HEK293T (cell line): ENCODE measurements at regions not wholly inside any gene's neighbourhood (a gene's known extent, or its start where the extent isn't known, plus 50 kb on each side); places are given as distances from the start of the nearest gene placed in this dataset.

Experiments
- CTCF ChIA-PET: fragments of 350-600 bp; formaldehyde crosslinking; extraction: SDS; loops from one replicate; lab custom pipeline; 2021; ENCODE audit warnings: antibody characterized with exemption, inconsistent platforms; lab: Yijun Ruan, JAX
- POLR2A ChIA-PET: fragments of 350-600 bp; formaldehyde crosslinking; extraction: SDS; loops from one replicate; lab custom pipeline; 2020; ENCODE audit warnings: antibody characterized with exemption, inconsistent platforms; lab: Yijun Ruan, JAX
- DNase-seq: peaks from one replicate; pipeline ENCODE4 v3.0.0; 2012; ENCODE audit warnings: mixed read lengths; ENCODE audit errors: extremely low spot score
- ARNT ChIP-seq: fragments of 450-650 bp; IDR thresholded peaks from 2 replicates; pipeline ENCODE4 v1.6.1; 2017; ENCODE audit warnings: mild to moderate bottlenecking
- ELF4 ChIP-seq: fragments of 450-650 bp; IDR thresholded peaks from 2 replicates; pipeline ENCODE4 v1.6.1; 2017; ENCODE audit warnings: antibody characterized with exemption
- FOXA1 ChIP-seq: fragments of 450-650 bp; IDR thresholded peaks from 2 replicates; pipeline ENCODE4 v1.6.1; 2016; ENCODE audit warnings: mild to moderate bottlenecking
- FOXK2 ChIP-seq: fragments of 450-650 bp; IDR thresholded peaks from 2 replicates; pipeline ENCODE4 v1.6.1; 2016; ENCODE audit warnings: mild to moderate bottlenecking
- FOXM1 ChIP-seq: fragments of 450-650 bp; IDR thresholded peaks from 2 replicates; pipeline ENCODE4 v1.6.1; 2017; ENCODE audit warnings: mild to moderate bottlenecking, borderline replicate concordance
- HDGF ChIP-seq: fragments of 450-650 bp; IDR thresholded peaks from 2 replicates; pipeline ENCODE4 v1.6.1; 2017; ENCODE audit warnings: antibody characterized with exemption, borderline replicate concordance
- L3MBTL2 ChIP-seq: fragments of 450-650 bp; conservative IDR thresholded peaks from 2 replicates; pipeline ENCODE4 v1.6.1; 2016; ENCODE audit warnings: mild to moderate bottlenecking
- LEF1 ChIP-seq: fragments of 450-650 bp; IDR thresholded peaks from 2 replicates; pipeline ENCODE4 v1.6.1; 2017; ENCODE audit warnings: mild to moderate bottlenecking, borderline replicate concordance
- NFRKB ChIP-seq: fragments of 450-650 bp; IDR thresholded peaks from 2 replicates; pipeline ENCODE4 v1.6.1; 2016; ENCODE audit warnings: mild to moderate bottlenecking, moderate library complexity
- PKNOX1 ChIP-seq: fragments of 450-650 bp; IDR thresholded peaks from 2 replicates; pipeline ENCODE4 v1.6.1; 2016
- TARDBP ChIP-seq: fragments of 450-650 bp; IDR thresholded peaks from 2 replicates; pipeline ENCODE4 v1.6.1; 2016
- ZNF384 ChIP-seq: fragments of 450-650 bp; IDR thresholded peaks from 2 replicates; pipeline ENCODE4 v1.6.1; 2016

GRCh38 chr15:98586066-98586465, 62.3 kb upstream of the IGF1R start:
- DNase-seq, result no peak
- TF ChIP-seq PKNOX1 (0 out of 2 replicates have a peak, but pooled peaks have one; percentile 16), FOXM1 (no peak)

DNA sequence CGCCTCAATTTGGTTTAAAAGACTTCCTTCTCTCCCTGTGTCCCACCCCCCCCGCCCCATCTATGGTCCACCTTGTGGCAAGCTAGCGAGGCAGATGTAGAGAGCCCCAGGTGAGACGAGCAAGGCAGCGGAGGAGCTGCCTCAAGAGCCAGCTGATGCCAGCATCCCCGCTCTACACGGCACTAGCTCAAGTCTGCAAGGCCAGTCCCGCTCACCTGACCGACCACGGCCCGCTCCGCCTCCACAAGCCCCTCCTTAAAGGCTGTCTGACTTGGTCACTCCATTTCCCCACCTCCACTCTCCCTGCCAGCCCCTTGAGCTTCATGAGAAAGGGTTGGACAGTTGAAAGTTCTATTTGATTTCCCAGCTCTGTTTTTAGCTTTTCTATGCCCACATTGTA, 56.2 kb upstream of the IGF1R start:
- CTCF ChIA-PET, result no interaction called here
- TF ChIP-seq FOXK2, result no peak
- TF ChIP-seq ARNT, result no peak
- no peak for DNase-seq
- POLR2A ChIA-PET, result no interaction called here

More at GRCh38 chr15:98586066-98586465, 62.3 kb upstream of the IGF1R start:
- ChIA-PET CTCF (no interaction called here), POLR2A (no interaction called here)

DNA sequence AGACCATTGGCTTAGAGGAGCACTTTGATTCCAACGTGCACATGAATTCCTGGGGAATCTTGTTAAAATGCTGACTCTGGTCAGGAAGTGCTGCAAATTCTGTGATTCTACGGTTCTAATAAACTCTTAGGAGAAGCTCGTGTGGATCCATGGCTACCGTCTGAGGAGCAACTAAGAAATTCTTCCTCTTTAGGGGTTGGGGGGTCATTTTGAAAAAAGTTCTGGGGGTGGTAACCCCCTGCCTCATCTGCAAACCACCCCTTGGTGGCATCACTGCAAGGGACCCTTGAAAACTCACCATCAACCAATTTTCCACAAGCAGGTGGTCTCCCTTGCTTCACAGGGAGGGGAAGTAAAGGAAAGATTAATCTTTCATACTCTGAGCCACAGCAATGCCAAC, 52.2 kb upstream of the IGF1R start:
- no peak for DNase-seq
- TF ChIP-seq L3MBTL2 (no peak), ELF4 (no peak), LEF1 (no peak), TARDBP (no peak), HDGF (no peak), NFRKB (no peak), FOXM1 (no peak)
- CTCF ChIA-PET, result interaction anchor here (0.6 kb wide), 1 partner anchor 73 kb away, joined by 3 read pairs; no protein-coding TSS in a partner anchor
- POLR2A ChIA-PET, result interaction anchor here (0.7 to 0.8 kb wide), 2 partner anchors 10 to 15 kb away, joined by 3 read pairs; no protein-coding TSS in a partner anchor

DNA sequence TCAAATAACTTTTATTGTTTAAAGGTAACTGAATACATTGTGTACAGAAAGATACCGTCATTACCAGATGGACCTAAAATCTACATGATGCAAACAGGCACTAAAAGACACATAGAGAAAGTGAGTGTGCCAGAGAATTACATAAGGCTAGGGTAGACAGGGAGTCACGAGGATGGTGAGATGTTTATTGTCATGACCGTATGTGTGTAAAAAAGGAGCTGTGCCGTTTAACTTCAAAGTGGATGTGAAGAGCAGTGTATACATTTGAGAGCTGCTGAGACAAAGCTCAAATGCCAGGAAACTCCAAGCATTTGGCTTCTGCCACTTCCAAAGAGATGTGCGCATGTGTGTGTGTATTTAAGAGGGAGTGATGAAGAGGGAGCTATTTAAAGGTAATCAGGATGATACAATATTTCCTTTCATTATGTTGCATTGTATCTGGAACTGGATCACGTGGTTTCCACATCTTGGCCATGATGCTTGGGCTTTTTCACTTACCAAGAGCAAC, 51.4 kb upstream of the IGF1R start:
- ChIA-PET POLR2A (interaction anchor here (0.7 to 0.8 kb wide), 3 partner anchors 9 to 19 kb away, joined by 3 read pairs; no protein-coding TSS in a partner anchor), CTCF (interaction anchor here (0.5 to 0.6 kb wide), 2 partner anchors 16 to 202 kb away, joined by 3 read pairs; no protein-coding TSS in a partner anchor)

DNA sequence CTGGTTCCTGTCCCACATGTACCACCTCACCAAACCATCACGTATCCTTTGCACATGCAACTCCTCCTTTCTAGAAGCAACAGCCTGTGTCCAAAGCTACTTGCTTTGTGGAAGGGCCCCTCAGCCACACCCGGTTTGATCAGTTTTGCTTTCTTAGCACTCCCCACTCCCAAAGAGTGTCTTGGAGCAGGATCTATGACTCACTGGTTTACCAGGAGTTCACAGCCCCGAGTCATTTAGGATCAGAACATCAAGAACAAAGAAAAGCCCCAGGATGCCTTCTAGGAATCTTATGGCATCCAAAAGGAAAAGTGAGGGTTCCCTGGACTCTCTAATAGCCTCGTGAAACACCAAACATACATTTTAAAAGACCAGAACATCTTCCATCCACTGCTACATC, 50.7 kb upstream of the IGF1R start:
- ChIA-PET POLR2A (no interaction called here), CTCF (interaction anchor here (0.5 kb wide), 1 partner anchor 16 kb away, joined by 3 read pairs; no protein-coding TSS in a partner anchor)
- no peak for TF ChIP-seq HDGF
- no peak for TF ChIP-seq NFRKB
- no peak for TF ChIP-seq L3MBTL2
- no peak for TF ChIP-seq TARDBP
- TF ChIP-seq FOXM1, result no peak
- TF ChIP-seq ELF4, result no peak
- TF ChIP-seq ZNF384, result no peak
- no peak for TF ChIP-seq LEF1
- no peak for TF ChIP-seq PKNOX1
- no peak for TF ChIP-seq FOXA1
- no peak for DNase-seq

More for the DNA sequence above, 51.4 kb upstream of the IGF1R start:
- no peak for TF ChIP-seq L3MBTL2
- TF ChIP-seq ELF4, result no peak
- TF ChIP-seq NFRKB, result no peak
- no peak for TF ChIP-seq HDGF
- no peak for TF ChIP-seq ZNF384
- no peak for DNase-seq
